Type B pancreatic cell (in vitro differentiated cells): ENCODE measurements at regions not wholly inside any gene's neighbourhood (a gene's known extent, or its start where the extent isn't known, plus 50 kb on each side); places are given as distances from the start of the nearest gene placed in this dataset.

ENCODE experiments used
- DNase-seq: peaks from one replicate; pipeline ENCODE4 v3.0.0; 2021; ENCODE audit warnings: mixed read lengths; ENCODE audit not compliant: unreplicated experiment; ENCODE audit errors: extremely low spot score
- H3K27ac Mint-ChIP-seq: 2 replicates; pipeline ENCODE4 v1.8.0; 2021; ENCODE audit warnings: mild to moderate bottlenecking, mixed read lengths
- H3K27me3 Mint-ChIP-seq: 2 replicates; pipeline ENCODE4 v1.8.0; 2021; ENCODE audit warnings: mixed read lengths
- H3K36me3 Mint-ChIP-seq: 2 replicates; pipeline ENCODE4 v1.8.0; 2021; ENCODE audit warnings: mixed read lengths
- H3K4me1 Mint-ChIP-seq: one replicate; pipeline ENCODE4 v1.8.0; 2021; ENCODE audit warnings: mixed read lengths; ENCODE audit not compliant: unreplicated experiment
- H3K4me3 Mint-ChIP-seq: 2 replicates; pipeline ENCODE4 v1.8.0; 2021; ENCODE audit warnings: mild to moderate bottlenecking, mixed read lengths
- H3K9me3 Mint-ChIP-seq: 2 replicates; pipeline ENCODE4 v1.8.0; 2021; ENCODE audit warnings: mixed read lengths
- TF ChIP-seq, protein P1 (sequence below): fragments of 200-600 bp; sonication (generic); conservative IDR thresholded peaks from 2 replicates; pipeline ENCODE4 v1.5.0; 2021; ENCODE audit warnings: antibody characterized with exemption, mild to moderate bottlenecking

DNA sequence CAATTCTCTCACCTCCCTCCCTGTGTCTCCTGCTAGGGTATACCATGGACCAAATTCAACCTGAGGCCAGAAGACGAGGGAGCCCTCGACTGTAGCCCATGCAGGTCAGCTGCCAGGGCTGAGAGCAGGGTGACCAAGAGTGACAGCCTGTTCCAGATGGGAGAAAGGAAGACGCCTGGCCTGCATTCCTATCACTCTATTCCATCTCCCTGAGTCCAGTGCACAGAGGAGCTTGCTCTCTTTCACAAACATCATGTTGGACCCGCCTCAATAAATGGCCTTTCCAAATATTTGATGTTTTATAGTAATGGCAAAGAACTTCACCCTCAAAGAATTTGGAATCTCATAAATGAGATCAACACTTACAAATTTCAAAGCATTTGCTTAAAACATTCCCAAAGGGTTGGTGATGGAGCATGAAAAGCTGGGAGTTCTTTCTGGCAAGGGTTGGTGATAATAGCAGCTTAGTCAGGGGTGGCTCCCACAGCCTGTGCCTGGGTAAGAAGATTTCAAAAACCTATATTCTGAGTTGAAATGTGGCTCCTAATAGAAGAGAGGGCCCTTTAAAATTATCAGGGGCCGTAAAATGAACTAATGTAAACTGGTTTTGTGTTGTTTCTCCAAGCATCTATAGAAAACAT lies 393.1 kb downstream of the EFNA5 start:
- no peak overlapping the region for H3K4me3 Mint-ChIP-seq
- no peak overlapping the region for H3K27ac Mint-ChIP-seq
- peaks cover 5% of the 10 kb centered on the region for H3K27me3 Mint-ChIP-seq
- DNase-seq = no peak
- H3K36me3 Mint-ChIP-seq = no peaks in the 10 kb centered on the region
- peaks cover 15% of the 10 kb centered on the region for H3K4me1 Mint-ChIP-seq
- peaks cover 6% of the 10 kb centered on the region for H3K9me3 Mint-ChIP-seq
- TF ChIP-seq, protein P1, sequence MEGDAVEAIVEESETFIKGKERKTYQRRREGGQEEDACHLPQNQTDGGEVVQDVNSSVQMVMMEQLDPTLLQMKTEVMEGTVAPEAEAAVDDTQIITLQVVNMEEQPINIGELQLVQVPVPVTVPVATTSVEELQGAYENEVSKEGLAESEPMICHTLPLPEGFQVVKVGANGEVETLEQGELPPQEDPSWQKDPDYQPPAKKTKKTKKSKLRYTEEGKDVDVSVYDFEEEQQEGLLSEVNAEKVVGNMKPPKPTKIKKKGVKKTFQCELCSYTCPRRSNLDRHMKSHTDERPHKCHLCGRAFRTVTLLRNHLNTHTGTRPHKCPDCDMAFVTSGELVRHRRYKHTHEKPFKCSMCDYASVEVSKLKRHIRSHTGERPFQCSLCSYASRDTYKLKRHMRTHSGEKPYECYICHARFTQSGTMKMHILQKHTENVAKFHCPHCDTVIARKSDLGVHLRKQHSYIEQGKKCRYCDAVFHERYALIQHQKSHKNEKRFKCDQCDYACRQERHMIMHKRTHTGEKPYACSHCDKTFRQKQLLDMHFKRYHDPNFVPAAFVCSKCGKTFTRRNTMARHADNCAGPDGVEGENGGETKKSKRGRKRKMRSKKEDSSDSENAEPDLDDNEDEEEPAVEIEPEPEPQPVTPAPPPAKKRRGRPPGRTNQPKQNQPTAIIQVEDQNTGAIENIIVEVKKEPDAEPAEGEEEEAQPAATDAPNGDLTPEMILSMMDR = no peak

- Mint-ChIP-seq H3K27ac (no peak overlapping the region), H3K4me1 (no peaks in the 10 kb centered on the region), H3K9me3 (peaks cover 6% of the 10 kb centered on the region), H3K4me3 (no peak overlapping the region), H3K27me3 (peaks cover 5% of the 10 kb centered on the region), H3K36me3 (no peaks in the 10 kb centered on the region)
- TF ChIP-seq, protein P1 = no peak
- no peak for DNase-seq
These were observed 395.4 kb downstream of the EFNA5 start for GRCh38 chr5:107275333-107275732.

DNA sequence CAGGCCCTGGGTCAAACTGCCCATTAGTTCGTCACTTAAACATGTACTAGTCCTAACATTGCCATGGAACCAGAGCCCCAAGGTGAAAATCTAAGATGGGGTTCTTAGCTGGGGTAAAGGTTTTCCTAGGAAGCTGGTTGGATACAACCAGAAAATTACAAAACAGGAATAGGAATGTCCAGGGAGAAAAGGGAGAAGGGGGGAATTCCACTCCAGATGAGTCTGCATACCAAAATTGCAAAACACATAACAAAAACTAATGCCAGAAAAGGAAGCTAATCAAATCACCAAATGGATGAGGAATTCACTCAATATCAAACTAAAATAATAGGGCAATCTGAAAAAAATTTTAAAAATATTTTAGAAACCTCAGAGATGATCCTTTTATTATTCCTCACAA lies 396.2 kb downstream of the EFNA5 start:
- peaks cover 6% of the 10 kb centered on the region for H3K9me3 Mint-ChIP-seq
- TF ChIP-seq, protein P1 = no peak
- H3K27ac Mint-ChIP-seq = no peak overlapping the region
- peaks cover 5% of the 10 kb centered on the region for H3K27me3 Mint-ChIP-seq
- no peaks in the 10 kb centered on the region for H3K4me1 Mint-ChIP-seq
- no peak for DNase-seq
- H3K36me3 Mint-ChIP-seq = no peaks in the 10 kb centered on the region
- H3K4me3 Mint-ChIP-seq = no peak overlapping the region

DNA sequence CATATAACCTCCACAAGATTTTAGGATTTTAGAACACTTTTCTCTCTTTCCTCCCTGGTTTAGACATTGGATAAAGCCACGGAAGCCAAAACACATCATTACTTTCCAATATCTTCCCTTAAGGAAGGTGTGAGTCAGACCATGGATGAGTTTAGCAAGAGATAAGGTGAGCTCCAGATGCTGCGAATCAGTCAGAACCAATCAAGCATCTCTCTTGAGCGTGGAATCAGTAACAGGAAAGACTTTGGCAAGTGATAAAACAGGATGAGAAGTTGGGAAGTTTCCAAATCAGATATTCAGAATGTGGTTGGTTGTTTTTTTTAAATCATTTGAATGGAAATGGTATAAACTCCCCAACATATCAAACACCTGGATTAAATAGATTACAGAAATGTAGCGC lies 397.8 kb downstream of the EFNA5 start:
- TF ChIP-seq, protein P1 = no peak
- Mint-ChIP-seq H3K4me1 (no peaks in the 10 kb centered on the region), H3K27ac (no peak overlapping the region), H3K4me3 (no peak overlapping the region), H3K27me3 (peaks cover 5% of the 10 kb centered on the region), H3K9me3 (peaks cover 10% of the 10 kb centered on the region), H3K36me3 (no peaks in the 10 kb centered on the region)
- no peak for DNase-seq

- H3K36me3 Mint-ChIP-seq = no peaks in the 10 kb centered on the region
- H3K4me1 Mint-ChIP-seq = no peaks in the 10 kb centered on the region
- DNase-seq = no peak
- peaks cover 11% of the 10 kb centered on the region for H3K9me3 Mint-ChIP-seq
- no peak overlapping the region for H3K4me3 Mint-ChIP-seq
- no peak overlapping the region for H3K27ac Mint-ChIP-seq
- H3K27me3 Mint-ChIP-seq = peaks cover 5% of the 10 kb centered on the region
- TF ChIP-seq, protein P1 = no peak
These were observed 398.2 kb downstream of the EFNA5 start for GRCh38 chr5:107272509-107272908.
